AG04449 (cell line): ENCODE measurements at regions not wholly inside any gene's neighbourhood (a gene's known extent, or its start where the extent isn't known, plus 50 kb on each side); places are given as distances from the start of the nearest gene placed in this dataset.

Experiments used
- CTCF ChIA-PET: fragments of 350-600 bp; formaldehyde crosslinking; extraction: SDS; loops from one replicate; lab custom pipeline; 2021; ENCODE audit warnings: antibody characterized with exemption; lab: Yijun Ruan, JAX
- POLR2A ChIA-PET: fragments of 400-600, 350-600 bp; formaldehyde crosslinking; extraction: SDS; loops from one replicate; lab custom pipeline; 2020; ENCODE audit warnings: antibody characterized with exemption, inconsistent platforms; lab: Yijun Ruan, JAX
- DNase-seq: peaks from one replicate; pipeline ENCODE4 v3.0.0-alpha.2; 2010; ENCODE audit warnings: low read depth, low spot score
- H3K4me3 ChIP-seq: 2 replicates; pipeline ENCODE4 v1.5.1; 2011; ENCODE audit warnings: low read depth, mild to moderate bottlenecking, control low read depth, low read length
- TF ChIP-seq, protein P1 (sequence below): IDR thresholded peaks from one replicate; pipeline ENCODE4 v1.5.1; 2011; ENCODE audit warnings: mild to moderate bottlenecking, moderate library complexity, low read length, control low read depth, inconsistent platforms; ENCODE audit not compliant: insufficient read depth; ENCODE audit errors: missing control alignments

GRCh38 chr3:70728311-70728710, 415.9 kb upstream of the MDFIC2 start:
- TF ChIP-seq, protein P1, sequence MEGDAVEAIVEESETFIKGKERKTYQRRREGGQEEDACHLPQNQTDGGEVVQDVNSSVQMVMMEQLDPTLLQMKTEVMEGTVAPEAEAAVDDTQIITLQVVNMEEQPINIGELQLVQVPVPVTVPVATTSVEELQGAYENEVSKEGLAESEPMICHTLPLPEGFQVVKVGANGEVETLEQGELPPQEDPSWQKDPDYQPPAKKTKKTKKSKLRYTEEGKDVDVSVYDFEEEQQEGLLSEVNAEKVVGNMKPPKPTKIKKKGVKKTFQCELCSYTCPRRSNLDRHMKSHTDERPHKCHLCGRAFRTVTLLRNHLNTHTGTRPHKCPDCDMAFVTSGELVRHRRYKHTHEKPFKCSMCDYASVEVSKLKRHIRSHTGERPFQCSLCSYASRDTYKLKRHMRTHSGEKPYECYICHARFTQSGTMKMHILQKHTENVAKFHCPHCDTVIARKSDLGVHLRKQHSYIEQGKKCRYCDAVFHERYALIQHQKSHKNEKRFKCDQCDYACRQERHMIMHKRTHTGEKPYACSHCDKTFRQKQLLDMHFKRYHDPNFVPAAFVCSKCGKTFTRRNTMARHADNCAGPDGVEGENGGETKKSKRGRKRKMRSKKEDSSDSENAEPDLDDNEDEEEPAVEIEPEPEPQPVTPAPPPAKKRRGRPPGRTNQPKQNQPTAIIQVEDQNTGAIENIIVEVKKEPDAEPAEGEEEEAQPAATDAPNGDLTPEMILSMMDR: no peak
- CTCF ChIA-PET: no interaction called here
- no peak overlapping the region for H3K4me3 ChIP-seq
- POLR2A ChIA-PET: no interaction called here
- no peak for DNase-seq

DNA sequence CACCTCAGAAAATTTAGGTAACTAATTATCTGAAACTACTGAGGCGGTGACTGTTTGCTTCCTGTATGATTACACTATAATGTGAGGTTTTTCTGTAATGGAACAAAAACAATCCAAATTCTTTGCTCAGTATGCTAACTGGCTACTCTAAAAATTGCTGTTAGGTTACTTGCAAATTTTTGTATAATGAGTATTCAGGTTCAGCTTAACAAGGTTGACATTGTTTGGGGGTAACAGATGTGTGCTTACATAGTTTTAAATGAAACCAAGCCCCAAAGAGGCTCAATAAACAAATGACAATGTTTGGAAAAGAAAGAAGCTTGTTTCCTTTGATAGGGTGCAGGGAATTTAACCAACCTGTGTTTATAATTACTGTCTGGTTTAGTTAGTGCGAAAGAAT, 414.5 kb upstream of the MDFIC2 start:
- ChIA-PET POLR2A (no interaction called here), CTCF (interaction anchor here (0.7 to 1.1 kb wide), 2 partner anchors 8 to 10 kb away, joined by 3 read pairs; no protein-coding TSS in a partner anchor)
- TF ChIP-seq, protein P1: no peak
- no peak overlapping the region for H3K4me3 ChIP-seq
- DNase-seq: peak; percentile 38

DNA sequence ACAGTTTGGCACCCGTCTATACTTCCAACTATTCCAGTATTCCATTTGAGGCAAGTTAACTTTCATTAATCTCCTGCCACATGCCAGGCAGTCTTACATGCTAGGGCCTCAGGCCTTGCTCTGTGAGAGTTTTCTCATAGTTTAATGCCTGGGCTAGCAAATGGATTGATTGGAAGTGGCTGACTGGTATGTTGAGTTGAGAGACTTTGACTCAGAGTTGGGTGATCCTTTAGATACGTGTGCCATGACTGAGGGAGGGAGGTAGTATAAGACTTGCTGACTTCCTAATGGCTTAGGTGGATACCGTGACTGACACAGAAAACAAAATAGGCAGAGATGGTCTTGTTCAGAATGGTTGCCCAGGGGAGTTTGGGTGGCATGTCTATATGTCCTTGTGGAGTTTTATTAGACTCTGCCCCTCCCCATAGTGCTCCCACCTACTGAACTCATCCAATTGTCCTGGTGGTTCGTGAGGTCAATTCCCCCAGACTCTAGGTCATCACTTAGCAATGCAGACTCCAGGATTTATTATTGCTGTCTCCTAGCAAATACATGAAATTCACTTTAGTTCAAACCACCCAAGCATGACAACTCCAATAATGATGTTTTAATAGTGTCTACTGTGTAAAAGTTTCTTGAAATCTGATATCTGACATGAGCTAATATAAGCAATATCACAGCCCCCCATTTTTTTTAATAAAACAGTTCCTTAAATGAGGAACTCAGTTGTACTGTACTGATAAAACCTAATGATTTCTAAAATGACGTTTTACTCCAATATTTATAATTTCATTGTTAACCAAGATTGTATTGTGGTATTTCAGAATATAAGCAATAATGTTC, 413.9 kb upstream of the MDFIC2 start:
- TF ChIP-seq, protein P1: no peak
- ChIA-PET POLR2A (interaction anchor here (0.6 kb wide), 1 partner anchor 542 kb away, joined by 3 read pairs; no protein-coding TSS in a partner anchor), CTCF (interaction anchor here (0.7 to 1.1 kb wide), 3 partner anchors 9 to 10 kb away, joined by 3 to 7 read pairs (median 3); no protein-coding TSS in a partner anchor)
- no peak overlapping the region for H3K4me3 ChIP-seq
- no peak for DNase-seq

GRCh38 chr3:70722018-70722417, 409.6 kb upstream of the MDFIC2 start:
- TF ChIP-seq, protein P1: no peak
- H3K4me3 ChIP-seq: no peak overlapping the region
- no peak for DNase-seq
- ChIA-PET POLR2A (no interaction called here), CTCF (no interaction called here)

- H3K4me3 ChIP-seq: no peak overlapping the region
- TF ChIP-seq, protein P1: peak; percentile 22
- ChIA-PET CTCF (interaction anchor here (0.7 to 3.4 kb wide), 18 partner anchors 9 to 967 kb away, joined by 3 to 9 read pairs (median 4); no protein-coding TSS in a partner anchor), POLR2A (interaction anchor here (0.6 to 0.7 kb wide), 2 partner anchors 109 to 136 kb away, joined by 3 to 4 read pairs; no protein-coding TSS in a partner anchor)
- DNase-seq: no peak
These were observed 404.4 kb upstream of the MDFIC2 start for GRCh38 chr3:70716832-70717231.

DNA sequence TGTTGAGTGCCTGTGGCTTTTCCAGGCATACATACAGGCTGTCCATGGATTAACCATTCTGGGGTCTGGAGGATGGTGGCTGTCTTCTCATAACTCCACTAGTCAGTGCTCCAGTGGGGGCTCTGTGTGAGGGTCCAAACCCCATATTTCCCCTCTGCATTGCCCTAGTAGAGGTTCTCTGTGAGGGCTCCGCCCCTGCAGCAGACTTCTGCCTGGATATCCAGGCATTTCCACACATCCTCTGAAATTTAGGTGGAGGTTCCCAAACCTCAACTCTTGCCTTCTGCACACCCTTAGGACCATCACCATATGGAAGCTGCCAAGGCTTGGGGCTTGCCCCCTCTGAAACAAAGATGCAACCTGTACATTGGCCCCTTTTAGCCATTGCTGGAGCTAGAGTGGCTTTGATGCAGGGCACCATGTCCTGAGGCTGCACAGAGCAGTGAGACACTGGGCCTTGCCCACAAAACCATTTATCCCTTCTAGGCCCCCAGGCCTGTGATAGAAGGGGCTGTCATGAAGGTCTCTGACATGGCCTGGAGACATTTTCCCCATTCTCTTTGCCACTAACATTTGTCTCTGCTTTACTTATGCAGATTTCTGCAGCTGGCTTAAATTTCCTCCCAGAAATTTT, 400.1 kb upstream of the MDFIC2 start:
- no peak for DNase-seq
- CTCF ChIA-PET: no interaction called here
- TF ChIP-seq, protein P1: no peak

More for the DNA sequence above, 400.1 kb upstream of the MDFIC2 start:
- H3K4me3 ChIP-seq: no peak overlapping the region
- POLR2A ChIA-PET: no interaction called here
